H1 (cell line): ENCODE measurements at regions not wholly inside any gene's neighbourhood (a gene's known extent, or its start where the extent isn't known, plus 50 kb on each side); places are given as distances from the start of the nearest gene placed in this dataset.
A peak's percentile ranks its signal among the peaks of the same experiment; 100 is the strongest.

ENCODE experiments used
- CTCF ChIA-PET: fragments of 300-600 bp; sonication (Branson Sonifier 250); formaldehyde crosslinking; loops from one replicate; lab custom pipeline; 2021; ENCODE audit not compliant: partially characterized antibody; lab: Charles Lee
- POLR2A ChIA-PET: fragments of 300-600 bp; sonication (Branson Sonifier 250); formaldehyde crosslinking; loops from one replicate; lab custom pipeline; 2021; ENCODE audit warnings: inconsistent platforms; ENCODE audit not compliant: partially characterized antibody; lab: Charles Lee
- DNase-seq, 2 experiments: peaks; one replicate each; pipeline versions ENCODE4 v3.0.0 to v3.0.0-alpha.2; 2010 to 2022; ENCODE audit warnings: low spot score in 2 of 2, low read depth in 1 of 2, mixed read lengths in 1 of 2
- FAIRE-seq: peaks from 2 replicates; lab custom pipeline; 2011; peaks lifted over from hg19 to GRCh38; lab: Jason Lieb, UNC
- H2AFZ ChIP-seq: 2 replicates; pipeline ENCODE4 v1.8.1; 2012; ENCODE audit warnings: low read length, inconsistent platforms
- H2AK5ac ChIP-seq: 2 replicates; pipeline ENCODE4 v1.6.1; 2013; ENCODE audit warnings: low read depth, low read length
- H2BK120ac ChIP-seq: replicated peaks from 2 replicates; pipeline ENCODE3; 2013; ENCODE audit warnings: low read depth, low read length, inconsistent platforms
- H2BK12ac ChIP-seq: 2 replicates; pipeline ENCODE4 v1.6.1; 2013; ENCODE audit warnings: low read depth, low read length
- H2BK15ac ChIP-seq: 2 replicates; pipeline ENCODE4 v1.6.1; 2013; ENCODE audit warnings: low read length
- H2BK20ac ChIP-seq: 2 replicates; pipeline ENCODE4 v1.6.1; 2013; ENCODE audit warnings: low read length
- H2BK5ac ChIP-seq: 2 replicates; pipeline ENCODE4 v1.6.1; 2013; ENCODE audit warnings: low read depth, low read length
- H3K14ac ChIP-seq: 2 replicates; pipeline ENCODE4 v1.6.1; 2013; ENCODE audit warnings: inconsistent platforms; ENCODE audit not compliant: insufficient read length
- H3K18ac ChIP-seq: 2 replicates; pipeline ENCODE4 v1.6.1; 2013; ENCODE audit warnings: low read length; ENCODE audit errors: extremely low read depth
- H3K23ac ChIP-seq: 2 replicates; pipeline ENCODE4 v1.6.1; 2013; ENCODE audit warnings: inconsistent platforms; ENCODE audit not compliant: insufficient read length
- H3K23me2 ChIP-seq: 2 replicates; pipeline ENCODE4 v1.6.1; 2013; ENCODE audit warnings: low read depth, low read length
- H3K27ac ChIP-seq: 2 replicates; pipeline ENCODE4 v1.6.1; 2011; ENCODE audit warnings: low read depth, low read length, inconsistent platforms
- H3K27me3 ChIP-seq, 4 experiments: replicated peaks in 1 of 4; 1 replicate in 1 of 4; 2 replicates in 3 of 4; pipeline versions ENCODE4 v1.6.1 to v1.8.1; 2011 to 2013; ENCODE audit warnings: low read length in 3 of 4, mild to moderate bottlenecking in 3 of 4, inconsistent platforms in 2 of 4, mixed read lengths in 2 of 4, moderate library complexity in 1 of 4; ENCODE audit not compliant: control insufficient read depth in 3 of 4, insufficient read depth in 3 of 4; ENCODE audit errors: extremely low read depth in 1 of 4
- H3K36me3 ChIP-seq, 4 experiments: 2 replicates each; pipeline versions ENCODE4 v1.6.1 to v1.8.1; 2011 to 2013; ENCODE audit warnings: mild to moderate bottlenecking in 4 of 4, low read length in 3 of 4, moderate library complexity in 2 of 4, control low read depth in 1 of 4, inconsistent platforms in 1 of 4; ENCODE audit not compliant: insufficient read depth in 4 of 4, control insufficient read depth in 2 of 4
- H3K4ac ChIP-seq: replicated peaks from 2 replicates; pipeline ENCODE3; 2013; ENCODE audit warnings: low read length, low read depth, mixed read lengths, inconsistent platforms; ENCODE audit not compliant: insufficient read length
- H3K4me1 ChIP-seq, 4 experiments: replicated peaks in 1 of 4; 1 replicate in 1 of 4; 2 replicates in 3 of 4; pipeline versions ENCODE4 v1.6.1 to v1.8.1; 2011 to 2013; ENCODE audit warnings: low read length in 3 of 4, inconsistent platforms in 2 of 4, mixed read lengths in 1 of 4; ENCODE audit not compliant: insufficient read depth in 4 of 4, control insufficient read depth in 3 of 4
- H3K4me2 ChIP-seq, 2 experiments: 2 replicates each; pipeline versions ENCODE4 v1.6.1 to v1.8.1; 2011 to 2013; ENCODE audit warnings: low read depth in 2 of 2, low read length in 2 of 2, control low read depth in 1 of 2, inconsistent platforms in 1 of 2, mild to moderate bottlenecking in 1 of 2; ENCODE audit not compliant: insufficient read depth in 1 of 2
- H3K4me3 ChIP-seq, 4 experiments: fragments of 200-600, 300-600 bp in 1 of 4; sonication (generic), shearing (Covaris generic), sonication (Bioruptor Twin) in 1 of 4; 2 replicates each; pipeline versions ENCODE4 v1.5.1 to v1.8.1; 2011 to 2016; ENCODE audit warnings: low read length in 4 of 4, low read depth in 3 of 4, control low read depth in 2 of 4, inconsistent platforms in 2 of 4, mild to moderate bottlenecking in 2 of 4, mixed read lengths in 1 of 4, moderate library complexity in 1 of 4; ENCODE audit not compliant: insufficient read depth in 2 of 4; ENCODE audit errors: extremely low read depth in 1 of 4
- H3K56ac ChIP-seq: replicated peaks from 2 replicates; pipeline ENCODE3; 2013; ENCODE audit warnings: low read depth, mild to moderate bottlenecking, mixed read lengths, low read length, inconsistent platforms; ENCODE audit not compliant: insufficient read length
- H3K79me1 ChIP-seq: 2 replicates; pipeline ENCODE4 v1.6.1; 2013; ENCODE audit warnings: low read depth, low read length, control low read depth
- H3K79me2 ChIP-seq, 2 experiments: 2 replicates each; pipeline versions ENCODE4 v1.6.1 to v1.8.1; 2012 to 2013; ENCODE audit warnings: low read length in 2 of 2, mild to moderate bottlenecking in 2 of 2, inconsistent platforms in 1 of 2; ENCODE audit not compliant: insufficient read depth in 2 of 2, control insufficient read depth in 1 of 2
- H3K9ac ChIP-seq, 4 experiments: replicated peaks in 1 of 4; 1 replicate in 1 of 4; 2 replicates in 3 of 4; pipeline versions ENCODE4 v1.6.1 to v1.8.1; 2011 to 2013; ENCODE audit warnings: low read depth in 3 of 4, low read length in 3 of 4, control low read depth in 2 of 4, mild to moderate bottlenecking in 2 of 4, moderate library complexity in 2 of 4, inconsistent platforms in 1 of 4; ENCODE audit errors: extremely low read depth in 1 of 4
- H3K9me3 ChIP-seq, 2 experiments: 2 replicates each; pipeline versions ENCODE4 v1.6.1 to v1.8.1; 2012 to 2013; ENCODE audit warnings: mild to moderate bottlenecking in 2 of 2, moderate library complexity in 2 of 2, control low read depth in 1 of 2, inconsistent platforms in 1 of 2, low read depth in 1 of 2, low read length in 1 of 2, mixed read lengths in 1 of 2; ENCODE audit not compliant: insufficient read depth in 2 of 2
- H4K20me1 ChIP-seq, 2 experiments: replicated peaks in 1 of 2; 2 replicates each; pipeline versions ENCODE3 to v1.8.1; 2011 to 2013; ENCODE audit warnings: inconsistent platforms in 2 of 2, low read length in 2 of 2, mild to moderate bottlenecking in 1 of 2; ENCODE audit not compliant: insufficient read depth in 2 of 2, control insufficient read depth in 1 of 2
- H4K5ac ChIP-seq: 2 replicates; pipeline ENCODE4 v1.6.1; 2013; ENCODE audit warnings: low read length, low read depth, mixed read lengths, inconsistent platforms; ENCODE audit not compliant: insufficient read length
- H4K8ac ChIP-seq: 2 replicates; pipeline ENCODE4 v1.8.0; 2013; ENCODE audit warnings: mild to moderate bottlenecking, moderate library complexity, low read length, inconsistent platforms; ENCODE audit not compliant: insufficient read depth; ENCODE audit errors: extremely low read depth
- H4K91ac ChIP-seq: replicated peaks from 2 replicates; pipeline ENCODE3; 2013; ENCODE audit warnings: low read length, mixed read lengths, inconsistent platforms; ENCODE audit not compliant: insufficient read length
- BCL11A ChIP-seq, 2 experiments: IDR thresholded peaks; one replicate each; pipeline ENCODE4 v1.6.1; 2011; ENCODE audit warnings: low read depth in 2 of 2, low read length in 2 of 2, mild to moderate bottlenecking in 2 of 2
- CTBP2 ChIP-seq: IDR thresholded peaks from 2 replicates; pipeline ENCODE4 v1.7.0; 2011; ENCODE audit warnings: borderline replicate concordance, mild to moderate bottlenecking, moderate library complexity, mixed read lengths, low read length; ENCODE audit not compliant: insufficient read depth, insufficient read length
- JUND ChIP-seq: IDR thresholded peaks from 2 replicates; pipeline ENCODE4 v1.6.1; 2011; ENCODE audit warnings: mild to moderate bottlenecking, improper control_type of control experiment, low read length
- SIRT6 ChIP-seq: IDR thresholded peaks from one replicate; pipeline ENCODE4 v1.7.1; 2012; ENCODE audit warnings: low read length, inconsistent platforms
- ZNF274 ChIP-seq: IDR thresholded peaks from 2 replicates; pipeline ENCODE4 v1.7.0; 2012; ENCODE audit warnings: low read length, borderline replicate concordance; ENCODE audit errors: extremely low read depth
- WGBS, 2 experiments: shearing (Covaris generic) in 1 of 2; methylation state at CpG; one replicate each; pipeline versions ENCODE4 v1.1.6 to v1.1.7; 2013 to 2015; ENCODE audit warnings: low lambda C conversion rate in 2 of 2, mixed read lengths in 2 of 2, inconsistent platforms in 1 of 2, low coverage in 1 of 2, missing lambda C conversion rate in 1 of 2; ENCODE audit not compliant: insufficient replicate concordance in 2 of 2, insufficient coverage in 1 of 2, insufficient read length in 1 of 2; ENCODE audit errors: extremely low coverage in 1 of 2, missing lambda C conversion rate in 1 of 2; 5-methylcytosine and 5-hydroxymethylcytosine counted together

GRCh38 chr10:128985036-128985435, 482.0 kb upstream of the MGMT start:
- Histone ChIP-seq H3K4me2 (no peak overlapping the region), H3K9ac (no peak overlapping the region), H2BK12ac (no peak overlapping the region), H2BK15ac (no peak overlapping the region), H4K91ac (no peak overlapping the region), H4K8ac (no peak overlapping the region), H3K56ac (no peak overlapping the region), H3K79me2 (no peaks in the 10 kb centered on the region), H3K4me1 (no peaks in the 10 kb centered on the region), H4K5ac (no peak overlapping the region), H3K27me3 (no peaks in the 10 kb centered on the region), H3K4me3 (no peak overlapping the region), H3K23me2 (no peaks in the 10 kb centered on the region), H2AK5ac (no peak overlapping the region), H3K9me3 (no peaks in the 10 kb centered on the region), H3K36me3 (no peaks in the 10 kb centered on the region), H2BK20ac (no peak overlapping the region), H2BK120ac (no peak overlapping the region), H4K20me1 (no peaks in the 10 kb centered on the region), H2BK5ac (no peak overlapping the region), H3K18ac (no peak overlapping the region), H2AFZ (no peak overlapping the region), H3K79me1 (no peaks in the 10 kb centered on the region), H3K27ac (no peak overlapping the region), H3K4ac (no peak overlapping the region), H3K23ac (no peak overlapping the region), H3K14ac (no peak overlapping the region)
- DNase-seq (peak in 1 of 2 experiments; percentile 16), FAIRE-seq (no peak)
- WGBS, 2 experiments = 82% methylated on average over 1 of the region's 1 CpG; no CpG with 5 or more reads in 1 of the 2 experiments
- TF ChIP-seq JUND (no peak), BCL11A (IDR thresholded peaks at IDR 0.05; ENCODE audit: low read depth in 2 of 2, low read length in 2 of 2) (no peak), ZNF274 (no peak), CTBP2 (no peak), SIRT6 (no peak)
- ChIA-PET CTCF (no interaction called here), POLR2A (no interaction called here)
